NCI-H2081 treated with DMSO at 0.1 percent for 48 hours (cell line): ENCODE measurements at regions not wholly inside any gene's neighbourhood (a gene's known extent, or its start where the extent isn't known, plus 50 kb on each side); places are given as distances from the start of the nearest gene placed in this dataset.
"Not testable (repeated sequence)": the region's sequence is repeated elsewhere in the genome, so short reads cannot be mapped to it uniquely, and the experiment has no call there.

Experiments used
- DNase-seq: peaks from one replicate; lab custom pipeline; 2025; lab: John Stamatoyannopoulos, UW

DNA sequence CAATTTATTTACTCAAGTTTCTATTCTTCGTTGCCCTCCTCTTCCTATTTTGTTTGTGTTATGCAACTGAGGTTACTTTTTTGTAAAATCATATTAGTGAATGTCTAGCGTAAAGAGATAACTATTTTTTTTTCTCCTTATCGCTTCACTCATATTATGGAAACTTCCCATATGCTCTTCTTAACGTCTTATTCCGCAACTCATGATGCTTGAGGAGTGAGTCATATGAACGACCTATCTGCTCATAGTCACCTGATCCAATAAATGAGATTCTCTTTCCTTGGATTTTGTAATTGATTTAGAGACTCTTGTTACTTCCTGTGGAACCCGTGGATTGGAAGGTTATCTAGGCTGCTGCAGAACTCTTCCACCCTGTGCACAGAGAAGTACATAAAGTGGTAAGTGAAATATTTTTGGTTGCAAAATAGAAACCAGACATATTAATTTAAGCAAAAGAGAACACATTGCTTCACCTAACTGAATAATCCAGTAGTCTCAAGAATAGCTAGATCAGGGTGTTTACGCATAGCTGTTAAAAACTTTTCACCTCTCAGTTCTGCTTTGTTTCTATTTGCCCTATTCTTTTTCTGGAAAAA is 719.3 kb upstream of the SGO1 start:
- no peak for DNase-seq

DNA sequence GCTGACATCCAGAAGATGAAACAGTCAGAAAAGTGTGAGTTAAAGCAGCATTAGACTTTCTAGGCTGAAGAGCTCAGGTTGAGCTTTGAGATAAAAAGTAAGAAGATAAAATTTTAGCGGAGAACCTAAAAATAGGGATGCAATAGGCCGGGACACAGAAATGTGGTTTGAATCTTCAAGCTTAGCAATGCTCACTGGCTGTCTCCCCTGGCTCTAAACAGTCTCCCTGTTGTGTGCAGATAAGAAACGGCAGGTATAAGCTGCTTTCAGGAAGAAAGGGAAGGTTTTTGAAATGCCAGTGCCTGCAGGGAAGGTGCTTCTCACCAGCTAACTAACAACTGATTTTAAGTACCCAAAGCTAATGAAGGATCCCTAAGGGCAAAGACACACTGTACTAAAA is 718.7 kb upstream of the SGO1 start:
- DNase-seq: no peak

DNA sequence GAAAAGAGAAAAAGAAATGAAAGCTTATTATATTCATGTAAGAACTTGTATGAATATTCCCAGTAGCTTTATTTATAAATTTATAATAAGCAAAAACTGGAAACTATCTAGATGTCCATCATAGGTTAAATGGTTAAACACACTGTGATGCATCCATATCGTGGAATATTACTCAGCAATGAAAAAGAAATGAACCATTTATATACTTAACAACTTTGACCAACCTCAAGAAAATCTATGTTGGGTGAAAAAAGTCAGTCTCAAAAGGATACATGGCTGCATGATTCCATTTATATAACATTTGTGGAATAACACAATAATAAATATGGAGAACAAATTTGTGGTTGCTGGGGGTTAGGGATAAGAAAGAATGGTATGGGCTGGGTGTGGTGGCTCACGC is 713.0 kb upstream of the SGO1 start:
- DNase-seq: no peak

DNA sequence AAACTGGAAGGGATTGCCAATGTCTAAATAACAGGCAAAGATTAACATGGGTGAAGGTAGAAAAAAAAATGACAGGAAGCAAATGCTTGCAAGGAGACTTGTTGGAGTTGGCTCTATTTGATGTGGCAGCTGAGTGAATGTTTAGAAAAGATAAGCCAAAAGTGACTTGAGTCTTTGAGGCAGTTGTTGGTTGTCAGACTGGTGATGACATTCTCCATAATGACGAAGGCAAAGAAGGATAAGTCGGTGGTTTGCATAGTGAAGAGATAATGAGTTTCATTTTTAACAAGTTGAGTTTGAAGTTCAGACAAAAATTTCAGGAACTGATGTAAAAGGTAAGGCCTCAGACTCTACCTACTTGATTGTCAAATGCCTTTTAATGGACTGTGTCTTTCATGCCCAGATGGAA is 704.1 kb upstream of the SGO1 start:
- DNase-seq: no peak

DNA sequence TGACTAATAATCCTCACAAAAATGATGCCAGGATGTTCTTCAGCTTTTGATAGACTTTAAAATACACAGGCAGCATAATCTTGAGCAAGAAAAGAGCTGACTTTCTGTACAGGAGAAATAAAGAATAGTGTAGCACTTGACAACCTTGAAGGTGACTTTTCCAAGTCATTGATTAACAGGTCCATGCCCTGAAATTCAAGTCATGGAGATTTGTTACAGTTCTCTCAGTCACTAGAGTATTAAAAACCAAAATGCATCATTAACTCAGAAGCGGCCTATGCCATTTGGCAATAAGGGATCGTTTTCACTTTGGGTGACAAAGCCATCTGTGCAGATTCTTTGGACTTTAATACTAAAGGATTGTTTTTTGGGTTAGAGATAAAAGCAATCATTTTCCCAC is 692.7 kb upstream of the SGO1 start:
- no peak for DNase-seq

DNA sequence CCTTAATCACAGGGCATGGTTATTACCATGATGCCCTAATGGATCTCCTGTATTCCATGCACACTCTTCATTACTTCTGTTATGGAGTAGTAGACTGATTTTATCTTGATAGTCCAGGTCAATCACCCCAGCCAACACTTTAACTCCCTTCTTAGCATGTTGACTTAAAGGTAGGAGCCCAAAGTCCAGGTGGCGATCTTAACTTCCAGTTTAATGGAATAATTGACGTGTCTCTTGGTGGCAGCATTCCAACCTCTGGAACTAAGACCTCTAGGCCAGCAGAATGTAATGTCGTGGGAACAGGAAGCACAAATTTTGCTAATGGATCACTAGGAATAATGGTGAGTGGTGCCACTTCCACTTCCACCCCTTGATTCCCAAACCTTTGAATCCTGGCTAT is 687.2 kb upstream of the SGO1 start:
- DNase-seq: no peak

DNA sequence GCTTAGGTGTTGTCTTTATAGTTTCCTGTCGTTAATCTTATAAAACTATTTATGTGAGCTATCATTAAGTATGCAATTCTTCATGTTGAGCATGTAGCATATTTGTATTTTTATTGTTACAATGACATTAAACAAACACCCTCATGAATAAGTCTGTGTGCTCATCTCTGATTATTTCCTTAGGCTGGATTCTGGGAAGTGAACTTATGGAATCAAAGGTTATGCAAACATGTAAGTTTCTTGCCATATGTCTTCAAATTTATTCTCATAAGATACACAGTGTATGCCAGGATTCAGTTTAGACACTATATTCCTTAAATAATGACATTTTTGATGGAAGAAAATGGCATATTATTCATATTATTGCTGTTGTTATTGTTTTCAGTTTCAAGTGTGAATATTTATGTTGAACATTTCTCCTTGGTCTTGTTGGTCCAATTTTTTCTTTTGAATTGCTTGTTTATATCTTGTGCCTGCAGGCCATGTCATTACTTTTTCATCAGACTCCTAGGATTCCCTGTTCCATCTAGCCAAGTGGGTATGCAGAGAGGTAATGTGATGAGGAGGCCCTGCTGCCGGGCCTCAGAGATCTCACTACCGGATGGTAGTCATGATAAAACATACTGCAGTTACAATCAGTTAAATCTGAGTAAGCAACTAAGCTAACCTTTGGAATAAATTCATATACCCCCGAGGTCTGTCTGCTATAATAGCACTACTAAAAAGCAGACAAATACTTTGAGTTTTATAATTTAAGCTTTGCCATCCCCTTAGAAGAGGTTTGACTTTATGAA is 684.3 kb upstream of the SGO1 start:
- DNase-seq: no peak

DNA sequence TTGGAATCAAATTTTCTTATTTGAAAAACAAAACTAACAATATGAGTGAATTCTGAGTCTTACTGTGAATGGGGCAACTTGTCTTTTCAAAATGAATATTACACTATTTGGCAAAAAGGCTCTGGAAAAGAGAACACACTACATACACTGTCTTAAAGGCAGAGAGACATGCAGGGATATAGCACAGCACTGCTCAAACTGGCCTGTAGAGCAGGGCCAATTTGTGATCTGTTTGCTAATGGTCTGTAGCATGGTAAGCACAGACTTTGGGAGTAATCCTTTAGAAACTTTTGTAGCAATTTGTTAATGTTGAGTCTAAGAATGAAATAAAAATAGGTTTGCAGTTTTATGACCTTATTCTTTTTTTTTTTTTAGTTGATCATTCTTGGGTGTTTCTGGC is 679.8 kb upstream of the SGO1 start:
- DNase-seq: no peak

DNA sequence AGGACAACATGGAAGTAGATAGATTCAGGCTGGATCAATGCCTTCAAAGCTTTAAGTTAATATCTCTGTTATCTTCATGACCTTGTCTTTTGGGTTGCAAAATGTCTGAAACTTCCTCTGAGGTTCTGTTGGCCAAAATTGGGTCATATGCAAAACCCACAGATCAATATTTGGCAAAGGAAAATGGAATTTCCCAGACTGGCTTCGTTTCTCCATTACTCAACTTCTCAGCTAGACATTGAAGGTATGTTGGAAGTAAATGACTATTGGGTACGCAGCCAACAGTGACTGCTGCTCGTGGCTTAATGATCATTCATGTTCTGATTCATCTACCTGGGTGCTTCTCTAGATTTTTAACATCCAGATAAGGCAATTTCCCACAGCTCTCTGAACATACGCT is 675.4 kb upstream of the SGO1 start:
- DNase-seq: no peak

DNA sequence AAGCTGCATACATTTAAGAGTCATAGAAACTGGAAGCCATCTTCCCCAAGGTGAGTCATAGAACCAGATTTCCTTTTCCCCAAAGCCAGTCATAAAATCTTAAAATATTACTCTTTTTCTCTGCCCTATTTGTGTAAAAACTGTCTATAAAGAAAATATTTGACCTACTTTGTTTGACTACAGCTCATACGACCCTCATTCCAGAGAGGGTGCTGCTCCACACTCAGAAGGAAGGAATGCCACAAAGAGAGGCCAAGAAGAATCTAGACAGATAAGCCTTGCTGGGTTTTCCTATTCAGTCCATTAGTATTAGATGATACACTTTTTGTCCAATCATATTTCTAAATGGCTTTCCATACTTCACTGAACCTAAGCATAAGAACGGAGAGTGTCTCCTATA is 671.6 kb upstream of the SGO1 start:
- DNase-seq: no peak

DNA sequence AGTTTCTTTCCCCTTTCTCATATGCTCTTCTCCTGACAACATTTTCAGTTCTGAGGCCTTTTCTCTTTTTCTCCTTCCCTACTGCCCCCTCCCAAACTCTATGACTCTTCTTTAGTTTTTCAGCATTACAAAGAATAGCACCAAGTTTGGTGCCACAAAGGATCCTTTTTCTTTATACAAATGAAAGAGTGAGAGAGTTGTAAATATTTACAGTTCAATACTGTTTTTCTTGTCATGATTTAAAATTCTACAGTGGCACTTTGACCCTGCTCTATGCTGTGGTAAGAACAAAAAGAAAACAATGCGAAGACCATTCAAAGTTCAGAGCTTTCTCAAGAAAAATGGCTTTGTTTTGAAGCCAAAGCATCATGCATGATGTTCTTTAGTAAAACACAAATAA is 667.9 kb upstream of the SGO1 start:
- DNase-seq: no peak

DNA sequence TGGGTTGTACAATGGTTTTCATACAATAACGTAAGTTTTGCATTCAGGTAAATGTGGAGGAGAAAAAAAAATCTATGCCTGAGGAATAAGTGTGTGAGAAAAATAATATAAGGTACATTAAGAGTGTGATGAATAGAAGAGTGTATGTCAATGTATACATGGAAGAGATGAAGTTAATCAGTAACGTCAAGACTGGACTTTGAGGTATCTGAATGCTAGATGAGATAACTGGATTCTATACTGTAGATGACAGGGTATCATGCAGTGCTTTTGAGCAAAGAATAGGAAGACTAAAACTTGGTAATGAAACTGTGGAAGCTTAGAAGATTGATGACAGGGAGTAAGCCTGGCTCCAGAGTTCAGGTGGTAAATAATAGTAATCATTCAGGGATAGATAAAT is 666.7 kb upstream of the SGO1 start:
- no peak for DNase-seq

DNA sequence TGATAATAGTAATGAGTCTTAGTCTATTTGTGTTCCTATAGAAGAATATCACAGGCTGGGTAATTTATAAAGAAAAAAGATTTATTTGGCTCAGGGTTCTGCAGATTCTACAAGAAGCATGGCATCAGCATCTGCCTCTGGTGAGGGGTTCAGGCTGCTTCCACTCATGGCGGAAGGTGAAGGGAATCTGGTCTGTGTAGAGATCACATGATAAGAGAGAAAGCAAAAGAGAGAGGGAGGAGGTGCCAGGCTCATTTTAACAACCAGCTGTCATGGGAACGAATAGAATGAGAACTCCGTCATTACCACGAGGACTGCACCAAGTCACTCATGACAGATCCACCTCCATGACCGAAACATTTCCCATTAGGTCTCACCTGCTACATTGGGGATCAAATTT is 664.0 kb upstream of the SGO1 start:
- DNase-seq: no peak

DNA sequence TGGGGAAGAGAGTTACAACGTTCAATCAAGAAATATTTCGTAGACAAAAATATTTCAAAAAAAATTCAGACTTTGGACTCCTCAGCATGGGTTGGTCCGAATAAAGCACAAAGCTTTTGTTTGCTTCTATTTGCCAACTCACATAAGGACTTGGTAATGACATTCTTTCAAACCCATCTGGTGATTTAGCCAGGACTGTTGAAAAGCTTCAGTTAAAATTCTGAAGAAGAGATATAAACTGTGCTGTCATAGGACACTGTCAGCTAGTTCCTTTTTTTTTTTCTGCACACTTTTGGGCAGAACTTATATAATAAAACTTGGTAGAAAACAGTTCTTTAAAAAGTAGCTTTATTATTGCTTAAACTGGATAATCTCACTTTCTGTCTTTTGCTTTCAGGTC is 660.8 kb upstream of the SGO1 start:
- no peak for DNase-seq

DNA sequence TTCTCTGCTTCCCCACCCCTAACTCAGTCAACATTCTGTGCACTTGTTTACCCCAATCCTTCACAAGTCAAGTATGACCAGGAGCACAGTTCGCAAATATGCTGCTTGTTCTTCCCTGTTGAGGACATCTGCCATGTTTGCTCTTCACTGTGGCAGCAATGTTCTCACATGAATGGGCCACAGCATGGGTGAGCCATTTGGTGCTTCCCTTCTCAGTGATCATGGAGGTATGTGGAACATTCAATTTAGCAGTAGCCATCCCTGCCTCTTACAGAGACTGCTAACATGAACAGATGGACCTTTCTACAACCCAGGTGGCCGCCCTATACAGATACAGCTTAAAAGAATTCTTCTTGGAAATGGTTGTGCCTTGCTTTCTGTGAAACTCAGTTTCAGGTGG is 660.1 kb upstream of the SGO1 start:
- DNase-seq: no peak

DNA sequence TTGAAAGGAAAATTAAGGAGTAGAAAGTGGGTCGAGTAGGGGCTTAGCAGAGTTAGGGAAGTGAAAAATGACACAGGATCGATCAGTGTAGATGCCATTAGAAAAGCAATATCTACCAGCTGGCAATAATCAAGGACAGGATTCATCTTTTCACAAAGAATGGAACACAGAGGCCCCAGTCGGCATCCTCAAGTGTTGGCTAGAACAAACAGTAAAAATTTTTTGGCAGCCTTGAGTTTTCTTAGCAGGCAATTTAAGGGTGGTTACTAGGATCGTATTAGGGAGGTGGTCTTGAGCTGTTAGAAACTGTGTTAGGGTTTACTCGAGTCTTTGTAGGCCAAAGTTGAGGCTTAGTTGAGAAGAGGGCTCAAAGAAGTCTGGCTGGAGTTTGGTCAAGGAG is 658.8 kb upstream of the SGO1 start:
- no peak for DNase-seq

DNA sequence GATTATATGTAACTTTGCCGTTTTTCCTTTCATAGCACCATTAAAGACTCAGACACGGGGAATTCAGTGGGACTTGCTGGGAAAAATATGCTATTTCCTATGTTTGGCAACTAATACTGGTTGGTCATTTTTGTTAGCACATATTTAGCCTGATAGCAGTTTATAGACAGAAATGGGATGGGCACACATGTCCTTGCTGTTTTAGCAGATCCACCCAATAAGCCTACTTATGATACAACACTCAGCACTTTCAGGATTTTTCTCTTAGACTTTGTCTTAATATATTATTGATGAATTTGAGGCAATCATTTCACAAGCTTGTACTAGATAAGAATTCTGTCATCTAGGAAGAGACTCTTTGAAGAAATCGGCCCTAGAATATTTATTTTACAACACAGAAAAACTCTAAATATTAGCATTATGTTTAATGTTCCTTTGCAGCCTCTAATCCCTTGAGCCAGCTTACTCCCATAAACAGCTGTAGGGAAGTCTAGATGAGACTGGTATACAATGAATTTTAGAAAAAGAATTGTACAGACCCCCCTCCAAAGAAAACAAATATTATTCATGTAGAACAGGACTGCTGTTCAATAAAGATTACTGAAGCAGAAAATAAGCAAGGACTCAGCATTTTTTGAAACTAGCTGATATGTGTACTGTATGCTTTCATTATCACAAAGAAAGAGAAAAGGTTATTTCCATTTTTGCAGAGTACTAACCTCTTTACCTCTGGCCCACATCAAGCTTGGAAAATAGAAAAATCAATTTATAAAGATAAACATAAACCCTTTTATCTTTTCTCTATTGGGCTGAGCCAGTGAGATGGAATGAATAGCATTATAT is 656.8 kb upstream of the SGO1 start:
- DNase-seq: no peak

DNA sequence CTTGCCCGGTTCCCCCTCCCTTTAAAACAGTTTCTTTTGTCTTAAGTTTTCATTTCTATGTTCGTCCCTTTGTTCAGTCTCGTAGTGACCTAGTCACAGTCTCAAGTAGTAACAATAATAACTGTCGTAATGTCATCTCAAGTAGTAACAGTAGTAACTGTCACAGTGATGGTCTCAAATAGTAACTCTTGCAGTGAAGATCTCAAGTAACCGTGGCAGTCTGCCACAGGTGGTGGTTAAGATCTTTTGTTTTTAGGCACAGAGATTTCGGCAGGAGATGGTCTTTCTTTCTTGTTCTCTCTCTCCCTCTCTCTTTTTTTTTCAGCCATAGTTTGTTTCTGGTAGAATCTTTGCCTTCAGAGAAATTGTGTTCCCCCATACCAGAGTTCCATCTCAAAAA is 656.0 kb upstream of the SGO1 start:
- DNase-seq: no peak

DNA sequence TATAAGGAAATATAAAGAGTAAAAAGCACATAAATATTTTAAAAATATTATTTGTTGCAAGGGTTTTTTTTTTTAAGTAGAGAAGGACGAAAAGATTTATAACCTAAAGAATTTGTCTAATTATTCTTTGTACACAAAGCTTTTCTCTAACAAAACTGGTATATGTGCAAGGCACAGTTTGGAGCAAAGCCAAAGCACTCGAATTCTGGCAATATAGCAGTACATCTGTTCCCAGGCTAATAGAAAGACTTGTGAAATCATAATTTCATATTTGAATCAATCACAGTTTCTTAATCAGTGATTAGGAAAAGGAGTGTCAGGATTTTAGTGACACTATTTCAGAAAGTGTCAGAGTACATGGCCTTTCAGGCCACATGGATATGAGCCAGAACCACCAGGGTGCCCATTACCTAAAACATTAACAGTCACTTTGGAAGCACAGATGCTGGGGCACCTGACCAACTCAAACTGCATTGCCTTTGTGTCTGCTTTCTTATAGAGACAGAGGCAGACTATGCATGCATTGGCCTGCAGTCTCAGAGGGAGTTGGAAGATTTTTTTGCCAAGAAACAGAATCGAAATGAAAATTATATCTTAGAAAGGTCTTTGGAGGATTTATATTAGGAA is 651.8 kb upstream of the SGO1 start:
- peak; percentile 70 for DNase-seq

DNA sequence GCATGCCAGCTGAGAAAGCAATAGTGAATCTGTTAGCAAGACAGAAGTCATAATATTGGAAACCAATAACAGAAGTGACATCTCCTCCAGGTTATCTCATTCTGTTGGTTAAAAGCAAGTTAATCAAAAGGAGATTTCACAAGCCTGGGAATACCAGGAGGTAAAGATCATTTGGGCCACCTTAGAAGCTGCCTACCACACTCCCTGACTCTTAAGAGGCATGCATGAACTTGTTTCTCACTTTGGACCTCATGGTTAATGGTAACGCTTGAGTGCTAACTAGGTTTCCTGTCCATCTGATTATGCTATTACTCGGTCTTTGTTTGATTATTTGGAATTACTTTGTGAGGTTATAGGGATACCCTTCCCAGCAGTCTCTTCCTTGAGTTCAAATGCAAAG is 650.8 kb upstream of the SGO1 start:
- no peak for DNase-seq

DNA sequence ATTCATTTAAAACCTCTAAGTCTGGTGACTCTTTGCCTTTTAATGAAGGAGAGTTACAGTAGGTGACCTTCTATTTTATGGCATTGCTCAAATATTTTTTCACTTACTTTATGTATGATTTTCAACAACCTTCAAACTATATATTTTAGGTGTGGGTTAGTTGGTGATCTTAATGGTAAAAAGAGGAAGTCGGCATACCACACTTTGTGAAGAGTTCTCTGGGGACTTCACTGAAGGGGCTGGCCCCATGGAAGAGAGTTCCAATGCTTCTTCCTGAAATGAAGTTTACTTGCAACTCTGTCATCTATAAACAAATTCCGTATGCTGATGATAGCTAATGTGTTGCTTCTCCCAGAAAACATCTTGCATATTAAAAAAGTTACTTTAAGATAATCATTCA is 647.0 kb upstream of the SGO1 start:
- no peak for DNase-seq

DNA sequence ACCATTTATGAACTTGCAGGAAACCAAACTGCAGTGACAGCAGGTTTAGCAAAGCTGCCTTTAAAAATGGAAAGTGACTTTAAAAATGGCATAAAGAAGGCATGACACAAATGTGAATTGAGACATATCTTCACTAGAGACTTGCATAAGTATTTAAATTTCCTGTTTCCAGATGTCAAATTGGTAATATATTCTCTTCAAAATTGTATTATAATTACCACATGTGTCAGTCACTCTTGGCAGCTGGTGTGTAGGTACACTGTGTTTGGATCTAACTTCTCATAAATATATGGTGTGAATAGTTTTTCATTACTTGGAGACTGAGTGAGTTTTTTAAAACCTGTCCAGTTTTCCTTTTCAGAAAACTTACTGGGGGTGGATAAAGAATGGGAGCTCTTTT is 636.2 kb upstream of the SGO1 start:
- no peak for DNase-seq

DNA sequence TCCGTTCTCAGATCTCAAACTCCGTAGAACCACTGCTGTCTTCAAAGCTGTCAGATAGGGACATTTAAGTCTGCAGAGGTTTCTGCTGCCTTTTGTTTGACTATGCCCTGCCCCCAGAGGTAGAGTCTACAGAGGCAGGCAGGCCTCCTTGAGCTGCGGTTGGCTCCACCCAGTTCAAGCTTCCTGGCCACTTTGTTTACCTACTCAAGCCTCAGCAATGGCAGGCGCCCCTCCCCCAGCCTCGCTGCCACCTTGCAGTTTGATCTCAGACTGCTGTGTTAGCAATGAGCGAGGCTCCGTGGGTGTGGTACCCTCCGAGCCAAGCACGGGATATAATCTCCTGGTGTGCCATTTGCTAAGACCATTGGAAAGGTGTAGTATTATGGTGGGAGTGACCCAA is 634.9 kb upstream of the SGO1 start:
- DNase-seq: not testable (repeated sequence)
